Common myeloid progenitor, CD34-positive (primary cell): ENCODE measurements at regions not wholly inside any gene's neighbourhood (a gene's known extent, or its start where the extent isn't known, plus 50 kb on each side); places are given as distances from the start of the nearest gene placed in this dataset.
"Not testable (repeated sequence)": the region's sequence is repeated elsewhere in the genome, so short reads cannot be mapped to it uniquely, and the experiment has no call there.

Experiments
- CTCF ChIA-PET: fragments of 350-600 bp; sonication (Branson Sonifier 250); formaldehyde crosslinking; loops from one replicate; lab custom pipeline; 2021; ENCODE audit warnings: antibody characterized with exemption; lab: Charles Lee
- POLR2A ChIA-PET: fragments of 350-600 bp; sonication (Branson Sonifier 250); formaldehyde crosslinking; loops from one replicate; lab custom pipeline; 2021; ENCODE audit warnings: antibody characterized with exemption; lab: Charles Lee
- DNase-seq, 3 donors: peaks; one replicate each; pipeline versions ENCODE4 v3.0.0 to v3.0.0-alpha.2; 2013
- H3K27ac ChIP-seq, 2 experiments: 1 replicate in 1 of 2; 2 replicates in 1 of 2; pipeline ENCODE4 v1.7.0; 2013; ENCODE audit warnings: inconsistent platforms in 2 of 2, low read length in 2 of 2, mild to moderate bottlenecking in 2 of 2, low read depth in 1 of 2, moderate library complexity in 1 of 2; ENCODE audit not compliant: severe bottlenecking in 2 of 2, insufficient read depth in 1 of 2, poor library complexity in 1 of 2
- H3K27me3 ChIP-seq, 5 experiments: replicated peaks in 2 of 5; 1 replicate in 3 of 5; 2 replicates in 2 of 5; pipeline versions ENCODE4 v1.6.1 to v1.7.0; 2013; ENCODE audit warnings: low read length in 4 of 5, mild to moderate bottlenecking in 2 of 5, moderate library complexity in 2 of 5, inconsistent platforms in 1 of 5; ENCODE audit not compliant: insufficient read depth in 5 of 5, control insufficient read depth in 4 of 5
- H3K36me3 ChIP-seq, 4 experiments: 1 replicate in 2 of 4; 2 replicates in 2 of 4; pipeline versions ENCODE4 v1.6.1 to v1.7.0; 2013; ENCODE audit warnings: low read length in 3 of 4, control low read depth in 1 of 4, mild to moderate bottlenecking in 1 of 4; ENCODE audit not compliant: control insufficient read depth in 4 of 4, insufficient read depth in 4 of 4
- H3K4me1 ChIP-seq, 4 experiments: 1 replicate in 3 of 4; 2 replicates in 1 of 4; pipeline versions ENCODE4 v1.6.1 to v1.7.1; 2013; ENCODE audit warnings: low read length in 3 of 4, mild to moderate bottlenecking in 3 of 4, control low read depth in 1 of 4, inconsistent platforms in 1 of 4, moderate library complexity in 1 of 4; ENCODE audit not compliant: control insufficient read depth in 4 of 4, insufficient read depth in 4 of 4; ENCODE audit errors: control extremely low read depth in 1 of 4
- H3K4me3 ChIP-seq, 7 experiments: 1 replicate in 4 of 7; 2 replicates in 3 of 7; pipeline versions ENCODE4 v1.5.1 to v1.7.0; 2013; ENCODE audit warnings: mild to moderate bottlenecking in 7 of 7, low read length in 6 of 7, moderate library complexity in 6 of 7, inconsistent platforms in 2 of 7, low read depth in 2 of 7, control low read depth in 1 of 7; ENCODE audit not compliant: insufficient read depth in 4 of 7, control insufficient read depth in 1 of 7; ENCODE audit errors: extremely low read depth in 1 of 7
- H3K9me3 ChIP-seq, 5 experiments: 1 replicate in 4 of 5; 2 replicates in 1 of 5; pipeline versions ENCODE4 v1.6.1 to v1.7.1; 2013; ENCODE audit warnings: low read length in 4 of 5, mild to moderate bottlenecking in 2 of 5, inconsistent platforms in 1 of 5, low read depth in 1 of 5, moderate library complexity in 1 of 5; ENCODE audit not compliant: control insufficient read depth in 4 of 5, insufficient read depth in 2 of 5; ENCODE audit errors: control extremely low read depth in 1 of 5
- WGBS: methylation state at CpG from one replicate; pipeline ENCODE4 v1.1.5; 2013; ENCODE audit not compliant: insufficient coverage; 5-methylcytosine and 5-hydroxymethylcytosine counted together

DNA sequence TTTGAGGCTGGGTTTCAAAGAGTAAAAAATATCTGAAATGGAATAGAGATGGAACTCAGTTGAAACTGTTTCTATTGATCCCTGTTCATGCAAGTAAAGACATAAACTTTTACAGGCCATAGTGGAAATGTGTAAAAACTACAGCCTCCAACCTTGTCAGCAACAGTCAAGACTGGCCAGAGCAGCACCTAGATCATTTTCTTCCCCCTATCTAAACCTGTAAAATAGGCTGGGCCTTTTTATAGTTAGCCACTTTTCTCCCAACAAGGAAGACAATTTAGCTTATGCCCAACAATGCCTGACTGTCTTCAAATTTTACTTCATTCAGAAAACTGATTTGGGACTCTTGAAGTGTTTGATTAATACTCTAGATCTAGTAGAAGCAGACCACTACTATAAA, 91.5 kb upstream of the CMC1 start:
- no peaks in the 10 kb centered on the region for H3K36me3 ChIP-seq
- H3K9me3 ChIP-seq = peaks cover 0 to 7% (median 3%) of the 10 kb centered on the region in 5 experiments
- POLR2A ChIA-PET = no interaction called here
- no peak overlapping the region for H3K4me3 ChIP-seq
- no peaks in the 10 kb centered on the region for H3K27me3 ChIP-seq
- H3K4me1 ChIP-seq = peaks cover 0 to 2% (median 1%) of the 10 kb centered on the region in 4 experiments
- CTCF ChIA-PET = no interaction called here
- H3K27ac ChIP-seq = no peak overlapping the region
- DNase-seq = no peak

DNA sequence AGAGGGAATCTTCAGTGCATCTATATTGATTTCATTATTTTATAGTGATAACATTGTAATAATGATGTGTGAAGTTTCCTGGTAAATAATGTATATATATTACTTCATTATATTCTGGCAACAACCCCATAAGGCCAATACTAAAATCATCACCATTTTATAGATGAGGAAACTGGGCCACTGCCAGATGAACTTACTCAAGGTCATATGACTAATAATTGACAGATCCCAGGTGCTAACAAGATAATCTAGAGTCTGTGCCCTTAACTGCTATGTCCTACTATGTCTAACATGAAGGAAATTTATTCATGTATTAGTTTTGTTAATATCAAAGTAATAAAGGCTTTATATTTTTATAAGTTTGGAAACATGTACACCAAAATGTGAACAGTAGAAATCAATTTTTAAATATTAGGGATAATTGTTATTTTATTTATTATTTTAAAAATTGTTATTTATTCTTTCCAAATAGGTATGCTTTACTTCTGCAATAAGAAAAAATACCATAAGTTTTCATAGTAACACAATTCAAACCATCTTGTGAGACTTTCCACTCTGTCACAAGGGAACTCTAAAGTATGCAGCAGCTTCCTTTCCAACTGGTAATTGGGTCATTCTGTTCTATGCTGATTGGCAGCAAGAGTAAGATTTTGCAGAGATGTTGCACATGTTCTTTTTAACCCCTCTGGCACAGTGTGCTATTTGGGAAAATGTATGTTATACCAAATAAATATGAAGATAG, 90.8 kb upstream of the CMC1 start:
- Histone ChIP-seq H3K27ac (no peak overlapping the region), H3K27me3 (no peaks in the 10 kb centered on the region), H3K9me3 (peaks cover 0 to 7% (median 3%) of the 10 kb centered on the region in 5 experiments), H3K4me3 (no peak overlapping the region), H3K36me3 (no peaks in the 10 kb centered on the region), H3K4me1 (peaks cover 0 to 2% (median 1%) of the 10 kb centered on the region in 4 experiments)
- ChIA-PET CTCF (no interaction called here), POLR2A (no interaction called here)
- no peak for DNase-seq

GRCh38 chr3:28151207-28151550, 90.2 kb upstream of the CMC1 start:
- ChIA-PET POLR2A (no interaction called here), CTCF (no interaction called here)
- H3K4me3 ChIP-seq = no peak overlapping the region
- H3K36me3 ChIP-seq = no peaks in the 10 kb centered on the region
- peaks cover 0 to 2% (median 1%) of the 10 kb centered on the region in 4 experiments for H3K4me1 ChIP-seq
- WGBS = 83% methylated on average over 1 of the region's 2 CpGs
- H3K27ac ChIP-seq = no peak overlapping the region
- H3K27me3 ChIP-seq = no peaks in the 10 kb centered on the region
- peaks cover 0 to 7% (median 3%) of the 10 kb centered on the region in 5 experiments for H3K9me3 ChIP-seq
- no peak for DNase-seq

GRCh38 chr3:28151608-28152228, 89.7 kb upstream of the CMC1 start:
- peak in 2 of 3 donors; percentile 24 to 42 for DNase-seq
- no peaks in the 10 kb centered on the region for H3K36me3 ChIP-seq
- peaks cover 0 to 2% (median 1%) of the 10 kb centered on the region in 4 experiments for H3K4me1 ChIP-seq
- POLR2A ChIA-PET = no interaction called here
- peak overlapping the region in 2 of 7 experiments; percentile 28 to 57 for H3K4me3 ChIP-seq
- no peaks in the 10 kb centered on the region for H3K27me3 ChIP-seq
- H3K27ac ChIP-seq = no peak overlapping the region
- CTCF ChIA-PET = no interaction called here
- H3K9me3 ChIP-seq = peaks cover 0 to 7% (median 3%) of the 10 kb centered on the region in 5 experiments

DNA sequence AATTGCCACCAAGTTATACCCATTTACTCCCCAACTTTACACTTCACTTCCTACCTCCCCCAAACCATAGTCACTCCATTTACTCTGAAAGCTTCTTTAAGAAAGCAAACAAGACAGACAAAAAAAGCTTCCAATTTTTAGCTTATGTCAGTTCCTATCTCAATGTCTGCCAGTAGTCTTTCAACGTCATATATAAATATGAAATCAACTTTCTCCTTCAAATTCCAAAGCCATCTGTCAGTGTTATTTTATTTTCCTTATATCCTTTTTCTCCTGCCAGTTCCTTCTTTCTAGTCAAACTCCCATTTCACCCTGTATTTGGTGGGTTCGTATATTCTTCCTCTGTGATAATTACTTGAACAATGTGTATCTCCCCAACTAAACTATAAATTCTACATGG, 85.8 kb upstream of the CMC1 start:
- DNase-seq = no peak
- H3K9me3 ChIP-seq = peaks cover 0 to 14% (median 3%) of the 10 kb centered on the region in 5 experiments
- no peak overlapping the region for H3K4me3 ChIP-seq
- WGBS = 100% methylated on average over 1 of the region's 2 CpGs
- peaks cover 0 to 2% (median 1%) of the 10 kb centered on the region in 4 experiments for H3K4me1 ChIP-seq
- ChIA-PET CTCF (no interaction called here), POLR2A (no interaction called here)
- no peak overlapping the region for H3K27ac ChIP-seq
- no peaks in the 10 kb centered on the region for H3K27me3 ChIP-seq
- H3K36me3 ChIP-seq = no peaks in the 10 kb centered on the region

- H3K4me1 ChIP-seq, H3K4me3 ChIP-seq, DNase-seq, H3K27me3 ChIP-seq, H3K27ac ChIP-seq, POLR2A ChIA-PET, H3K36me3 ChIP-seq: not testable (repeated sequence)
- CTCF ChIA-PET = interaction anchor here (1.0 kb wide), 1 partner anchor 70 kb away, joined by 3 read pairs; no protein-coding TSS in a partner anchor
- 96% methylated on average over 10 of the region's 16 CpGs for WGBS
- H3K9me3 ChIP-seq = peaks cover 0 to 14% (median 3%) of the 10 kb centered on the region in 5 experiments
These were observed 84.8 kb upstream of the CMC1 start for GRCh38 chr3:28156599-28156998.

GRCh38 chr3:28171962-28172361, 69.5 kb upstream of the CMC1 start:
- H3K4me3 ChIP-seq = no peak overlapping the region
- H3K27ac ChIP-seq = no peak overlapping the region
- peak; percentile 11 to 72 (median 68) for DNase-seq
- no CpG with 5 or more reads among the region's 1 CpG for WGBS
- no peaks in the 10 kb centered on the region for H3K9me3 ChIP-seq
- no peaks in the 10 kb centered on the region for H3K27me3 ChIP-seq
- POLR2A ChIA-PET = no interaction called here
- peaks cover 0 to 6% (median 0%) of the 10 kb centered on the region in 4 experiments for H3K4me1 ChIP-seq
- CTCF ChIA-PET = no interaction called here
- H3K36me3 ChIP-seq = no peaks in the 10 kb centered on the region
